ENCODE measurements at regions not wholly inside any gene's neighbourhood (a gene's known extent, or its start where the extent isn't known, plus 50 kb on each side); places are given as distances from the start of the nearest gene placed in this dataset.

GRCh38 chr10:28781296-28781695, 104.0 kb downstream of the BAMBI start:
- H3K4me3 ChIP-seq (ENCODE audit: low read depth, low read length), result no peak overlapping the region
- DNase-seq (ENCODE audit: low read depth), result no peak
- TF ChIP-seq, protein P1, sequence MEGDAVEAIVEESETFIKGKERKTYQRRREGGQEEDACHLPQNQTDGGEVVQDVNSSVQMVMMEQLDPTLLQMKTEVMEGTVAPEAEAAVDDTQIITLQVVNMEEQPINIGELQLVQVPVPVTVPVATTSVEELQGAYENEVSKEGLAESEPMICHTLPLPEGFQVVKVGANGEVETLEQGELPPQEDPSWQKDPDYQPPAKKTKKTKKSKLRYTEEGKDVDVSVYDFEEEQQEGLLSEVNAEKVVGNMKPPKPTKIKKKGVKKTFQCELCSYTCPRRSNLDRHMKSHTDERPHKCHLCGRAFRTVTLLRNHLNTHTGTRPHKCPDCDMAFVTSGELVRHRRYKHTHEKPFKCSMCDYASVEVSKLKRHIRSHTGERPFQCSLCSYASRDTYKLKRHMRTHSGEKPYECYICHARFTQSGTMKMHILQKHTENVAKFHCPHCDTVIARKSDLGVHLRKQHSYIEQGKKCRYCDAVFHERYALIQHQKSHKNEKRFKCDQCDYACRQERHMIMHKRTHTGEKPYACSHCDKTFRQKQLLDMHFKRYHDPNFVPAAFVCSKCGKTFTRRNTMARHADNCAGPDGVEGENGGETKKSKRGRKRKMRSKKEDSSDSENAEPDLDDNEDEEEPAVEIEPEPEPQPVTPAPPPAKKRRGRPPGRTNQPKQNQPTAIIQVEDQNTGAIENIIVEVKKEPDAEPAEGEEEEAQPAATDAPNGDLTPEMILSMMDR (IDR thresholded peaks at IDR 0.05; ENCODE audit: low read depth, low read length, missing control alignments), result no peak

GRCh38 chr10:28783087-28783486, 105.8 kb downstream of the BAMBI start:
- no peak for DNase-seq (ENCODE audit: low read depth)
- no peak overlapping the region for H3K4me3 ChIP-seq (ENCODE audit: low read depth, low read length)
- TF ChIP-seq, protein P1 (IDR thresholded peaks at IDR 0.05; ENCODE audit: low read depth, low read length, missing control alignments), result no peak

- TF ChIP-seq, protein P1 (IDR thresholded peaks at IDR 0.05; ENCODE audit: low read depth, low read length, missing control alignments), result no peak
- no peak for DNase-seq (ENCODE audit: low read depth)
- no peak overlapping the region for H3K4me3 ChIP-seq (ENCODE audit: low read depth, low read length)
Measured at GRCh38 chr10:28785018-28785417, 107.7 kb downstream of the BAMBI start.

DNA sequence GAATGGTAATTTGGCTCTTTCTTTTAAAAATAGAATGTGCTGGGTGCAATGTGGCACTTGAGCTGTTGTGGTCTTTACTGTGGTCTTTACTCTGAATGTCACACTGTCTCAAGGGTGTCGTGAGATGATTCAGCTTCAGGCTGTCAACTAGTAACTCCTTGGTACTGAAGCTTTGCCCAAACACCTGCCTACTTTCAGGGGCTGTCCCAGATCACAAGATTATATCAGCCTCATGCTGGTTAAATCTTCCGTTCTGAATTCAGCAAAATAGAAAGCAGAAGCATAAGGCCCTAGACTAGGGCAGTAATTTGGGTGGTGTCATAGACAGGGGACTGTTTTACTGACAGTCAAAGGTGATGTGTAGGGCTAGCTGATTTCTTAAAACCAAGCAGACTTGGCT, 110.9 kb downstream of the BAMBI start:
- H3K4me3 ChIP-seq (ENCODE audit: low read depth, low read length), result no peak overlapping the region
- DNase-seq (ENCODE audit: low read depth), result no peak
- TF ChIP-seq, protein P1 (IDR thresholded peaks at IDR 0.05; ENCODE audit: low read depth, low read length, missing control alignments), result no peak

DNA sequence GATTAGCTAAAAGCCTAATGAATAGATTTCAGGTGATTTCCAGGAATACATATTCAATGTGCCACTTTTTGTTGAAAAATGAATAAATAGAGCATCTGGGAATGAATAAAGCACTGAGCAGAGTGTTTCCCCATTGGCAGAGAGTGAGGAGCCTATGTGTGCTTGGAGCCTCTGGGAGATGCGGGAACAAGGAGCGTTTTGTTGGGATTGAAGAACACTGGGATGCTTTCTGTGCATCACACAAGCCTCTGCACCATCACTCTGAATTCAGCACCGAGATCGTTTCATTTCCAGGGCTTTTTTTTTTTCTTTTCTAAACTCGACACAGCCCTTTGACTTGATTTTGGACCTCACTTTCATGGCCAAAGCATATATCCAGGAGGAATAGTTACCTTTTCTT, 111.4 kb downstream of the BAMBI start:
- DNase-seq (ENCODE audit: low read depth), result no peak
- no peak overlapping the region for H3K4me3 ChIP-seq (ENCODE audit: low read depth, low read length)
- TF ChIP-seq, protein P1 (IDR thresholded peaks at IDR 0.05; ENCODE audit: low read depth, low read length, missing control alignments), result no peak

GRCh38 chr10:28790146-28790545, 112.8 kb downstream of the BAMBI start:
- no peak overlapping the region for H3K4me3 ChIP-seq (ENCODE audit: low read depth, low read length)
- TF ChIP-seq, protein P1 (IDR thresholded peaks at IDR 0.05; ENCODE audit: low read depth, low read length, missing control alignments), result no peak
- no peak for DNase-seq (ENCODE audit: low read depth)

DNA sequence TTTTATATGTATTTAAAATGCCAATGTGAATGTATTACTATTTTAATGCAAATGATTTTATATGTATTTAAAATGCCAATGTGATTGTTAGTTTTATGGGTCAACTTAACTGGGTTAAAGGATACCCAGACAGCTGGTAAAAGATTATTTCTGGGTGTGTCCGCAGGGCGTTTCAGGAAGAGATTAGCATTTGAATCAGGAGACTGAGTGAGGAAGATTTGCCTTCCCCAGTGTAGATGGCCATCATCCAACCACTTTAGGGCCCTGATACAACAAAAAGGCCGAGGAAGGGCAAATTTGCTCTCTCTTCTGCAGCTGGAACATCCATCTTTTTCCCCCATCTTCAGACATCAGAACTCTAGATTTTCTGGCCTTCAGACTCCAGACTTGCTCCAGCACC, 116.2 kb downstream of the BAMBI start:
- H3K4me3 ChIP-seq (ENCODE audit: low read depth, low read length), result no peak overlapping the region
- TF ChIP-seq, protein P1 (IDR thresholded peaks at IDR 0.05; ENCODE audit: low read depth, low read length, missing control alignments), result no peak
- no peak for DNase-seq (ENCODE audit: low read depth)
